Caco-2 (cell line): ENCODE measurements at regions not wholly inside any gene's neighbourhood (a gene's known extent, or its start where the extent isn't known, plus 50 kb on each side); places are given as distances from the start of the nearest gene placed in this dataset.

Experiments used
- BruUV-seq: library from RNA; stranded (reverse); fragments of 400-500 nt; replicated peaks from 2 replicates; lab custom pipeline; 2021; lab: Mats Ljungman, UMichigan
- CTCF ChIA-PET: fragments of 300-600 bp; sonication (Branson Sonifier 250); formaldehyde crosslinking; loops from one replicate; lab custom pipeline; 2022; ENCODE audit warnings: antibody characterized with exemption; lab: Charles Lee
- POLR2A ChIA-PET: fragments of 300-600 bp; sonication (Branson Sonifier 250); formaldehyde crosslinking; loops from one replicate; lab custom pipeline; 2022; ENCODE audit warnings: antibody characterized with exemption; lab: Charles Lee
- DNase-seq, 2 experiments: peaks; one replicate each; pipeline versions ENCODE4 v3.0.0 to v3.0.0-alpha.2; 2020 to 2022
- H3K27me3 ChIP-seq: replicated peaks from 2 replicates; pipeline ENCODE4 v1.6.0; 2011; ENCODE audit warnings: low read length; ENCODE audit not compliant: control insufficient read depth, insufficient read depth
- H3K36me3 ChIP-seq: 2 replicates; pipeline ENCODE4 v1.5.1; 2011; ENCODE audit warnings: low read length; ENCODE audit not compliant: control insufficient read depth, insufficient read depth
- H3K4me1 ChIP-seq: fragments of 250-450 bp; sonication (Bioruptor Pico); 2 replicates; pipeline ENCODE4 v1.5.1; 2020; ENCODE audit warnings: mild to moderate bottlenecking
- H3K4me3 ChIP-seq: 2 replicates; pipeline ENCODE4 v1.5.1; 2011; ENCODE audit warnings: low read depth, mild to moderate bottlenecking, control low read depth, low read length
- H3K9me3 ChIP-seq: fragments of 250-450 bp; sonication (Bioruptor Pico); 2 replicates; pipeline ENCODE4 v1.5.1; 2020; ENCODE audit warnings: mild to moderate bottlenecking, moderate library complexity
- H3K27ac Mint-ChIP-seq: one replicate; pipeline ENCODE4 v1.8.0; 2022; ENCODE audit warnings: mixed read lengths; ENCODE audit not compliant: unreplicated experiment
- H3K27me3 Mint-ChIP-seq: one replicate; pipeline ENCODE4 v1.8.0; 2022; ENCODE audit warnings: mixed read lengths; ENCODE audit not compliant: insufficient read depth, unreplicated experiment
- H3K36me3 Mint-ChIP-seq: one replicate; pipeline ENCODE4 v1.8.0; 2022; ENCODE audit warnings: mild to moderate bottlenecking, mixed read lengths; ENCODE audit not compliant: insufficient read depth, unreplicated experiment
- H3K4me1 Mint-ChIP-seq: one replicate; pipeline ENCODE4 v1.8.0; 2022; ENCODE audit warnings: low read depth, mixed read lengths; ENCODE audit not compliant: unreplicated experiment
- H3K4me3 Mint-ChIP-seq: one replicate; pipeline ENCODE4 v1.8.0; 2022; ENCODE audit warnings: mild to moderate bottlenecking, moderate library complexity, mixed read lengths; ENCODE audit not compliant: unreplicated experiment
- H3K9me3 Mint-ChIP-seq: one replicate; pipeline ENCODE4 v1.8.0; 2022; ENCODE audit warnings: mixed read lengths; ENCODE audit not compliant: unreplicated experiment
- intact Hi-C: fragments of 100-400 bp; cut with micrococcal nuclease; formaldehyde crosslinking; loops from one replicate; pipeline ENCODE4 v1.10.0; 2022; ENCODE audit not compliant: unreplicated experiment
- TF ChIP-seq, protein P1 (sequence below), 2 experiments: fragments of 200-600 bp in 1 of 2; IDR thresholded peaks; 1 replicate in 1 of 2; 2 replicates in 1 of 2; pipeline versions ENCODE4 v1.5.1 to v1.8.0; 2011 to 2022; ENCODE audit warnings: antibody characterized with exemption in 1 of 2, control low read depth in 1 of 2, inconsistent platforms in 1 of 2, low read depth in 1 of 2, low read length in 1 of 2, mild to moderate bottlenecking in 1 of 2, moderate library complexity in 1 of 2; ENCODE audit not compliant: insufficient read depth in 1 of 2, severe bottlenecking in 1 of 2, unreplicated experiment in 1 of 2

DNA sequence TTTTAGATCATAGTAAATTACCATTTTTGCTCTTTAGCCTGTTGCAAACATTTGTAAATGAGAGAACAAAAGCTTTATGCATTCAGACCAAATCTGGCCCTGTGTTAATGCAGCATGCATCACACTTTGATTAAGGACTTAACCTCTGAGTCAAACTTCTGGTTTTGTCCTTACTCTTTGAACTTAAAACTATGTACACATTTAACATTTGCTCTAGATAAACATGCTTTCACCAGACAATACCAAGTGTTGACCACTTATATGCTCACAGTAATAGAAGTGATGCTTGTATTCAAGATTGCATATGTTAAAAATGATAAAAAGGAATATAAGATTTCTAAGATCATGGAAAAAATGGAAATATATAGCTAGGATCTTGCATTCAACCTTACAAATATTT, 1095.3 kb downstream of the ADGRL2 start:
- Mint-ChIP-seq H3K4me3 (no peak overlapping the region), H3K27ac (no peak overlapping the region), H3K4me1 (no peaks in the 10 kb centered on the region), H3K9me3 (no peaks in the 10 kb centered on the region), H3K36me3 (no peaks in the 10 kb centered on the region), H3K27me3 (no peaks in the 10 kb centered on the region)
- no TSS peak for BruUV-seq
- H3K4me3 ChIP-seq, result no peak overlapping the region
- TF ChIP-seq, protein P1, sequence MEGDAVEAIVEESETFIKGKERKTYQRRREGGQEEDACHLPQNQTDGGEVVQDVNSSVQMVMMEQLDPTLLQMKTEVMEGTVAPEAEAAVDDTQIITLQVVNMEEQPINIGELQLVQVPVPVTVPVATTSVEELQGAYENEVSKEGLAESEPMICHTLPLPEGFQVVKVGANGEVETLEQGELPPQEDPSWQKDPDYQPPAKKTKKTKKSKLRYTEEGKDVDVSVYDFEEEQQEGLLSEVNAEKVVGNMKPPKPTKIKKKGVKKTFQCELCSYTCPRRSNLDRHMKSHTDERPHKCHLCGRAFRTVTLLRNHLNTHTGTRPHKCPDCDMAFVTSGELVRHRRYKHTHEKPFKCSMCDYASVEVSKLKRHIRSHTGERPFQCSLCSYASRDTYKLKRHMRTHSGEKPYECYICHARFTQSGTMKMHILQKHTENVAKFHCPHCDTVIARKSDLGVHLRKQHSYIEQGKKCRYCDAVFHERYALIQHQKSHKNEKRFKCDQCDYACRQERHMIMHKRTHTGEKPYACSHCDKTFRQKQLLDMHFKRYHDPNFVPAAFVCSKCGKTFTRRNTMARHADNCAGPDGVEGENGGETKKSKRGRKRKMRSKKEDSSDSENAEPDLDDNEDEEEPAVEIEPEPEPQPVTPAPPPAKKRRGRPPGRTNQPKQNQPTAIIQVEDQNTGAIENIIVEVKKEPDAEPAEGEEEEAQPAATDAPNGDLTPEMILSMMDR (IDR thresholded peaks at IDR 0.05; ENCODE audit: insufficient read depth in 1 of 2, low read depth in 1 of 2, low read length in 1 of 2, severe bottlenecking in 1 of 2, unreplicated experiment in 1 of 2), result no peak
- CTCF ChIA-PET, result no interaction called here
- no peaks in the 10 kb centered on the region for H3K9me3 ChIP-seq
- POLR2A ChIA-PET, result no interaction called here
- DNase-seq, result peak in 1 of 2 experiments; percentile 2
- H3K4me1 ChIP-seq, result no peaks in the 10 kb centered on the region
- H3K36me3 ChIP-seq, result no peaks in the 10 kb centered on the region
- intact Hi-C loops, result no loop called here
- no peaks in the 10 kb centered on the region for H3K27me3 ChIP-seq

DNA sequence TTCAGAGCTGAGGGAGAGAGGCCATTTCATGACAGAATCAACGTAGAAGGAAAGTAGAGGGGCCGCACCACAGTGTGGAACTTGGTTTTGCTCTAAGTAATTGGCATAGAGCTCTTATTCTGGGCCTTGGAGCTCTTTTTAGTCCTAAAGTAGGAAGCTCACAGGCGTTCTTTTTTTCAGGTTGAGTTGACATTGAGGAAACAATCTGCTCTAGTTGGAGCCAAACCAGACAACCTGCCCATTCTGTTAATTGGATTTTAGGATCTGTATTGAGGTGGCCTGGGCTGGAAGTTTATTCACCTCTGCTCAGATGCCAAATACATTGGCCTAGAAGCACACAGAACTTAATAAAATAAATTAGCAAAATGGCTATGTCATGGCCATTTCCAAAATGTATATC, 1093.9 kb downstream of the ADGRL2 start:
- Mint-ChIP-seq H3K27me3 (no peaks in the 10 kb centered on the region), H3K36me3 (no peaks in the 10 kb centered on the region), H3K4me3 (no peak overlapping the region), H3K9me3 (no peaks in the 10 kb centered on the region), H3K27ac (no peak overlapping the region), H3K4me1 (no peaks in the 10 kb centered on the region)
- TF ChIP-seq, protein P1 (IDR thresholded peaks at IDR 0.05; ENCODE audit: insufficient read depth in 1 of 2, low read depth in 1 of 2, low read length in 1 of 2, severe bottlenecking in 1 of 2, unreplicated experiment in 1 of 2), result no peak
- POLR2A ChIA-PET, result no interaction called here
- H3K27me3 ChIP-seq, result no peaks in the 10 kb centered on the region
- CTCF ChIA-PET, result no interaction called here
- H3K9me3 ChIP-seq, result no peaks in the 10 kb centered on the region
- no peaks in the 10 kb centered on the region for H3K36me3 ChIP-seq
- H3K4me1 ChIP-seq, result no peaks in the 10 kb centered on the region
- no TSS peak for BruUV-seq
- no peak overlapping the region for H3K4me3 ChIP-seq
- DNase-seq, result no peak
- intact Hi-C loops, result no loop called here

DNA sequence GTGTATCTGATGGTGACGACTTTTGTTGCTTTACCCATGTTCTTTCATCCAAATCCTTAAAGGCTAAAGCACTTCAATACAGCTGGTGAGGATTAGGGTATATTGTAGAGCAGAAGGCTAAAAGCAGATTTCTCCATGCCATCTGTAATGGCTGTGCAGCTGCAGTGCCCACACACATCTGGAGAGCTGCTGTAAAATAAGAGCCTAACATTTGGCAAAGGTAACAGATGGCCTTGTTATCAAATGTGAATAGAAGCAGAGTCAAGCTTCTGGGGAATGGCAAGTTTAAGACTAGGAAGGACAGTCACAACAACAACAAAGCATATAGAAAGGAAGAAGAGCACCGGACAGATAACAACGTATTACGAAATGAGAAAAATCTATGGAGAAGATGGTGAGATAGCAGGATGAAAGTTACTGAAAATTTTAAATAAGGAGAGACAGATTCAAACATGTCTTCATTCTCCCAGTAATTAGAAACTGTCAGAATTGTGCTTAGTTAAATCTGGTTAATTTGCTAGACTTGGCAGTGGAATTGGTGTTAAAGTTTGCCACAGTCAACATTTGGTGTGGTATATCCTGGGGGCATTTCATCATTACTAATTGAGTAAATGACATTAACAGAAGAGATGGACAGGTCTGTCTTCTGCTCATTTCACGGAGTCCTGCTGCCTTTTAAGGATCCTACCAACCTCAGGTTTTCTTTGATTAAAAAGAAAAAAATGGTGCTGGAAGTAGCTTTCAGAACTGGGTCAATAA, 1093.2 kb downstream of the ADGRL2 start:
- Histone ChIP-seq H3K4me1 (no peaks in the 10 kb centered on the region), H3K36me3 (no peaks in the 10 kb centered on the region), H3K9me3 (no peaks in the 10 kb centered on the region), H3K4me3 (no peak overlapping the region), H3K27me3 (no peaks in the 10 kb centered on the region)
- Mint-ChIP-seq H3K4me3 (no peak overlapping the region), H3K9me3 (no peaks in the 10 kb centered on the region), H3K27ac (no peak overlapping the region), H3K27me3 (no peaks in the 10 kb centered on the region), H3K4me1 (no peaks in the 10 kb centered on the region), H3K36me3 (no peaks in the 10 kb centered on the region)
- no TSS peak for BruUV-seq
- TF ChIP-seq, protein P1 (IDR thresholded peaks at IDR 0.05; ENCODE audit: insufficient read depth in 1 of 2, low read depth in 1 of 2, low read length in 1 of 2, severe bottlenecking in 1 of 2, unreplicated experiment in 1 of 2), result no peak
- ChIA-PET POLR2A (no interaction called here), CTCF (no interaction called here)
- no peak for DNase-seq
- intact Hi-C loops, result no loop called here
